ENCODE measurements at regions not wholly inside any gene's neighbourhood (a gene's known extent, or its start where the extent isn't known, plus 50 kb on each side); places are given as distances from the start of the nearest gene placed in this dataset.

DNA sequence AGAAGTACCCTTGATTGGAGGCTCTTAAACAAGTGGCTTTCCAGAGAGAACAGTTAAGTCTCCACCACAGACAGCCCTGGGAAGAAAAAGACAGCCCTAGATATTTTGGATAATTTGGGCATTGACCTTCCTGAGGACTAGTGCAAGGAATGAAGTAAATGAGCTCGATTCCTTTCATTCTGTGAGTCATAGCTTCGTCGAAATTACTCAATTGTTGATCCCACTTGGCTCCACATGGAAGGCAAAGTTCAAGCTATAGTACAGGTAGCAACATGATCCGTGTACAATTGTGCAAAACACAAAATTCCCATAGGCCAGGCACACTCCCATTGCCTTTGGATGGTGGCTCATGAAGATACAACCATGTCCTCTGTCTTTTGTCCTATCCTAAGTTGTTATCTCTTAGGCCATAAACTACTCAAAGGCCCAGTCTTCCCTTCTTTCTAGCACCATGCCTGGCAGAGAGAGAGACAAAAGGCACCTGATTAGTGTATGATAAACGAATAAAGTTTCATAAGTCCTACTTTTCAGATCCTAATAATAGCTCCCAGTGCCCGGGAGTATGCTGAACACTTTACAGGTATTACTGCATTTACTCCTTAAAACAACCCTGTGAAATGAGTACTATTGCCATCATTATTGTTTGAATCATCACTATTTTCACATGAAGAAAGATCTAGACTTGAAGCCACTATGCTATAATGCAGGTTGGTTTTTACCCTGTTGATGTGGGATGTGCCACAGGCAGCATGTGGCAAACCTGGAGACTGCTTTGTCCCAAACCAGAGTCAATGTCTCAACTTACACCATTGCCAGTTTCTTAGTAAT lies 116.7 kb upstream of the RANBP3L start:
- ChIA-PET POLR2A (no interaction called here), RAD21 (ENCODE audit: unreplicated experiment) (interaction anchor here (1.0 to 1.6 kb wide), 2 partner anchors 87 to 272 kb away, joined by 4 read pairs; no protein-coding TSS in a partner anchor), CTCF (interaction anchor here (0.6 to 5.5 kb wide), 7 partner anchors 25 to 275 kb away, joined by 3 to 85 read pairs (median 4); no protein-coding TSS in a partner anchor), SMC1A (ENCODE audit: uncharacterized antibody, unreplicated experiment) (interaction anchor here (1.2 to 2.9 kb wide), 6 partner anchors 19 to 311 kb away, joined by 3 to 10 read pairs (median 5); no protein-coding TSS in a partner anchor)
- TF ChIP-seq, protein P1, sequence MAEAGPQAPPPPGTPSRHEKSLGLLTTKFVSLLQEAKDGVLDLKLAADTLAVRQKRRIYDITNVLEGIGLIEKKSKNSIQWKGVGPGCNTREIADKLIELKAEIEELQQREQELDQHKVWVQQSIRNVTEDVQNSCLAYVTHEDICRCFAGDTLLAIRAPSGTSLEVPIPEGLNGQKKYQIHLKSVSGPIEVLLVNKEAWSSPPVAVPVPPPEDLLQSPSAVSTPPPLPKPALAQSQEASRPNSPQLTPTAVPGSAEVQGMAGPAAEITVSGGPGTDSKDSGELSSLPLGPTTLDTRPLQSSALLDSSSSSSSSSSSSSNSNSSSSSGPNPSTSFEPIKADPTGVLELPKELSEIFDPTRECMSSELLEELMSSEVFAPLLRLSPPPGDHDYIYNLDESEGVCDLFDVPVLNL (IDR thresholded peaks at IDR 0.05; ENCODE audit: low read depth, low read length): no peak
- TF ChIP-seq NFYB (IDR thresholded peaks at IDR 0.05; ENCODE audit: insufficient read depth, low read depth, low read length) (no peak), BRCA1 (IDR thresholded peaks at IDR 0.05; ENCODE audit: low read depth, low read length) (no peak), ZZZ3 (IDR thresholded peaks at IDR 0.05; ENCODE audit: control insufficient read depth, insufficient read length, low read depth) (no peak), FOS (IDR thresholded peaks at IDR 0.05; ENCODE audit: borderline replicate concordance, extremely low read depth, insufficient read length) (no peak), HDGF (IDR thresholded peaks at IDR 0.05) (no peak), ZNF207 (IDR thresholded peaks at IDR 0.05; ENCODE audit: borderline replicate concordance) (no peak), FOXK2 (IDR thresholded peaks at IDR 0.05) (no peak), SREBF2 (IDR thresholded peaks at IDR 0.05; ENCODE audit: low read length) (no peak), NR2C1 (IDR thresholded peaks at IDR 0.05) (no peak), ZSCAN29 (IDR thresholded peaks at IDR 0.05) (no peak)
- TF ChIP-seq, protein P2, sequence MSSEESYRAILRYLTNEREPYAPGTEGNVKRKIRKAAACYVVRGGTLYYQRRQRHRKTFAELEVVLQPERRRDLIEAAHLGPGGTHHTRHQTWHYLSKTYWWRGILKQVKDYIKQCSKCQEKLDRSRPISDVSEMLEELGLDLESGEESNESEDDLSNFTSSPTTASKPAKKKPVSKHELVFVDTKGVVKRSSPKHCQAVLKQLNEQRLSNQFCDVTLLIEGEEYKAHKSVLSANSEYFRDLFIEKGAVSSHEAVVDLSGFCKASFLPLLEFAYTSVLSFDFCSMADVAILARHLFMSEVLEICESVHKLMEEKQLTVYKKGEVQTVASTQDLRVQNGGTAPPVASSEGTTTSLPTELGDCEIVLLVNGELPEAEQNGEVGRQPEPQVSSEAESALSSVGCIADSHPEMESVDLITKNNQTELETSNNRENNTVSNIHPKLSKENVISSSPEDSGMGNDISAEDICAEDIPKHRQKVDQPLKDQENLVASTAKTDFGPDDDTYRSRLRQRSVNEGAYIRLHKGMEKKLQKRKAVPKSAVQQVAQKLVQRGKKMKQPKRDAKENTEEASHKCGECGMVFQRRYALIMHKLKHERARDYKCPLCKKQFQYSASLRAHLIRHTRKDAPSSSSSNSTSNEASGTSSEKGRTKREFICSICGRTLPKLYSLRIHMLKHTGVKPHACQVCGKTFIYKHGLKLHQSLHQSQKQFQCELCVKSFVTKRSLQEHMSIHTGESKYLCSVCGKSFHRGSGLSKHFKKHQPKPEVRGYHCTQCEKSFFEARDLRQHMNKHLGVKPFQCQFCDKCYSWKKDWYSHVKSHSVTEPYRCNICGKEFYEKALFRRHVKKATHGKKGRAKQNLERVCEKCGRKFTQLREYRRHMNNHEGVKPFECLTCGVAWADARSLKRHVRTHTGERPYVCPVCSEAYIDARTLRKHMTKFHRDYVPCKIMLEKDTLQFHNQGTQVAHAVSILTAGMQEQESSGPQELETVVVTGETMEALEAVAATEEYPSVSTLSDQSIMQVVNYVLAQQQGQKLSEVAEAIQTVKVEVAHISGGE (CRISPR knock-in tag; IDR thresholded peaks at IDR 0.05): no peak
- TF ChIP-seq, protein P3, sequence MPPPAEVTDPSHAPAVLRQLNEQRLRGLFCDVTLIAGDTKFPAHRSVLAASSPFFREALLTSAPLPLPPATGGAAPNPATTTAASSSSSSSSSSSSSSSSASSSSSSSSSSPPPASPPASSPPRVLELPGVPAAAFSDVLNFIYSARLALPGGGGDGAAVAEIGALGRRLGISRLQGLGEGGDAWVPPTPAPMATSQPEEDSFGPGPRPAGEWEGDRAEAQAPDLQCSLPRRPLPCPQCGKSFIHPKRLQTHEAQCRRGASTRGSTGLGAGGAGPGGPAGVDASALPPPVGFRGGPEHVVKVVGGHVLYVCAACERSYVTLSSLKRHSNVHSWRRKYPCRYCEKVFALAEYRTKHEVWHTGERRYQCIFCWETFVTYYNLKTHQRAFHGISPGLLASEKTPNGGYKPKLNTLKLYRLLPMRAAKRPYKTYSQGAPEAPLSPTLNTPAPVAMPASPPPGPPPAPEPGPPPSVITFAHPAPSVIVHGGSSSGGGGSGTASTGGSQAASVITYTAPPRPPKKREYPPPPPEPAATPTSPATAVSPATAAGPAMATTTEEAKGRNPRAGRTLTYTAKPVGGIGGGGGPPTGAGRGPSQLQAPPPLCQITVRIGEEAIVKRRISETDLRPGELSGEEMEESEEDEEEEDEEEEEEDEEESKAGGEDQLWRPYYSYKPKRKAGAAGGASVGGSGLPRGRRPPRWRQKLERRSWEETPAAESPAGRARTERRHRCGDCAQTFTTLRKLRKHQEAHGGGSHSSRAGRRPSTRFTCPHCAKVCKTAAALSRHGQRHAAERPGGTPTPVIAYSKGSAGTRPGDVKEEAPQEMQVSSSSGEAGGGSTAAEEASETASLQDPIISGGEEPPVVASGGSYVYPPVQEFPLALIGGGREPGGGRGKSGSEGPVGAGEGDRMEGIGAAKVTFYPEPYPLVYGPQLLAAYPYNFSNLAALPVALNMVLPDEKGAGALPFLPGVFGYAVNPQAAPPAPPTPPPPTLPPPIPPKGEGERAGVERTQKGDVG (CRISPR knock-in tag; IDR thresholded peaks at IDR 0.05): no peak
- 21% methylated on average over 6 of the region's 6 CpGs for WGBS (ENCODE audit: insufficient coverage, insufficient replicate concordance, low lambda C conversion rate, missing lambda C conversion rate)
- H3K36me3 ChIP-seq (ENCODE audit: control insufficient read depth in 2 of 2, insufficient read depth in 2 of 2, low read length in 1 of 2): no peaks in the 10 kb centered on the region
- ATAC-seq (no peak), DNase-seq (ENCODE audit: low read depth, low spot score) (no peak), FAIRE-seq (no peak)
- peaks cover 0 to 1% of the 10 kb centered on the region in 2 experiments; a peak in 3 of 4 replicates for H3K27me3 ChIP-seq (replicated peaks in 1 of 2; ENCODE audit: control insufficient read depth in 2 of 2, insufficient read depth in 2 of 2, low read length in 1 of 2)
- H3K4me3 ChIP-seq: no peak overlapping the region
- H2AFZ ChIP-seq (ENCODE audit: control insufficient read depth, low read depth, low read length): no peak overlapping the region
- intact Hi-C loops (cut with micrococcal nuclease; ENCODE audit: unreplicated experiment): no loop called here
- in situ Hi-C loops (cut with MboI): loop anchor here (5.0 kb wide), 1 partner anchor 274 kb away; no protein-coding TSS in a partner anchor
- no TSS peak for BruUV-seq (replicated peaks)
- no peak overlapping the region for H3K9ac ChIP-seq (ENCODE audit: control insufficient read depth, insufficient read depth, low read length)
- H4K20me1 ChIP-seq (ENCODE audit: control insufficient read depth, insufficient read depth): no peaks in the 10 kb centered on the region
- no peak overlapping the region for H3K4me2 ChIP-seq (ENCODE audit: control insufficient read depth, insufficient read depth)
- H3K27ac ChIP-seq (ENCODE audit: control insufficient read depth, insufficient read depth): no peak overlapping the region
- H3K79me2 ChIP-seq (ENCODE audit: control insufficient read depth, insufficient read depth, low read length): no peaks in the 10 kb centered on the region
- no peaks in the 10 kb centered on the region for H3K4me1 ChIP-seq (ENCODE audit: control insufficient read depth, insufficient read depth, low read length)
- H3K9me3 ChIP-seq (replicated peaks; ENCODE audit: control insufficient read depth, insufficient read depth, low read length): no peaks in the 10 kb centered on the region
